Peyer's patch (tissue), 4 donors: ENCODE measurements at regions not wholly inside any gene's neighbourhood (a gene's known extent, or its start where the extent isn't known, plus 50 kb on each side); places are given as distances from the start of the nearest gene placed in this dataset.

Source experiments
- CTCF ChIP-seq, 6 experiments: fragments of 450-650 bp in 4 of 6; fragments of 200-600 bp in 2 of 6; sonication (generic) in 1 of 6; IDR thresholded peaks; one replicate each; pipeline ENCODE4 v1.5.1; 2017 to 2019; ENCODE audit warnings: antibody characterized with exemption in 6 of 6, mild to moderate bottlenecking in 3 of 6, moderate library complexity in 1 of 6
- POLR2A ChIP-seq, 2 donors: fragments of 450-650 bp; IDR thresholded peaks; one replicate each; pipeline ENCODE4 v1.5.1; 2017; ENCODE audit warnings: antibody characterized with exemption in 2 of 2, mild to moderate bottlenecking in 2 of 2, moderate library complexity in 2 of 2

GRCh38 chr4:173919861-173920260 lies 363.6 kb downstream of the FBXO8 start:
- no peak for TF ChIP-seq POLR2A (IDR thresholded peaks at IDR 0.05)
- no peak for TF ChIP-seq CTCF (IDR thresholded peaks at IDR 0.05)
